ENCODE measurements at regions not wholly inside any gene's neighbourhood (a gene's known extent, or its start where the extent isn't known, plus 50 kb on each side); places are given as distances from the start of the nearest gene placed in this dataset.
"Not testable (repeated sequence)": the region's sequence is repeated elsewhere in the genome, so short reads cannot be mapped to it uniquely, and the experiment has no call there.

- no peak for DNase-seq
Measured at GRCh38 chr3:110246796-110247376, 824.7 kb upstream of the NECTIN3 start.

- DNase-seq: no peak
Measured at GRCh38 chr3:110248666-110249065, 823.0 kb upstream of the NECTIN3 start.

- DNase-seq: no peak
Measured at GRCh38 chr3:110253794-110254193, 817.8 kb upstream of the NECTIN3 start.

GRCh38 chr3:110254591-110254990 lies 817.0 kb upstream of the NECTIN3 start:
- no peak for DNase-seq

- no peak for DNase-seq
Measured at GRCh38 chr3:110261141-110261540, 810.5 kb upstream of the NECTIN3 start.

- DNase-seq: no peak
Measured at GRCh38 chr3:110262896-110263295, 808.7 kb upstream of the NECTIN3 start.

GRCh38 chr3:110265302-110265701 lies 806.3 kb upstream of the NECTIN3 start:
- no peak for DNase-seq

GRCh38 chr3:110267304-110267845 lies 804.2 kb upstream of the NECTIN3 start:
- no peak for DNase-seq

- DNase-seq: no peak
Measured at GRCh38 chr3:110272525-110272924, 799.1 kb upstream of the NECTIN3 start.

GRCh38 chr3:110291886-110292501 lies 779.6 kb upstream of the NECTIN3 start:
- no peak for DNase-seq

GRCh38 chr3:110293660-110294059 lies 778.0 kb upstream of the NECTIN3 start:
- no peak for DNase-seq

- DNase-seq: no peak
Measured at GRCh38 chr3:110296885-110297284, 774.7 kb upstream of the NECTIN3 start.

- DNase-seq: no peak
Measured at GRCh38 chr3:110301781-110302180, 769.8 kb upstream of the NECTIN3 start.

- DNase-seq: no peak
Measured at GRCh38 chr3:110307065-110307809, 764.4 kb upstream of the NECTIN3 start.

GRCh38 chr3:110311541-110311940 lies 760.1 kb upstream of the NECTIN3 start:
- no peak for DNase-seq

GRCh38 chr3:110314512-110315114 lies 757.0 kb upstream of the NECTIN3 start:
- no peak for DNase-seq

GRCh38 chr3:110318108-110318507 lies 753.5 kb upstream of the NECTIN3 start:
- DNase-seq: no peak

GRCh38 chr3:110323349-110323748 lies 748.3 kb upstream of the NECTIN3 start:
- DNase-seq: no peak

GRCh38 chr3:110324171-110324705 lies 747.4 kb upstream of the NECTIN3 start:
- no peak for DNase-seq

GRCh38 chr3:110327870-110328269 lies 743.7 kb upstream of the NECTIN3 start:
- no peak for DNase-seq

GRCh38 chr3:110331562-110331961 lies 740.1 kb upstream of the NECTIN3 start:
- not testable (repeated sequence) for DNase-seq

GRCh38 chr3:110332629-110333028 lies 739.0 kb upstream of the NECTIN3 start:
- no peak for DNase-seq

GRCh38 chr3:110341047-110341446 lies 730.6 kb upstream of the NECTIN3 start:
- no peak for DNase-seq

Data from GOT3 (cell line).